Right atrium auricular region (tissue), 2 donors: ENCODE measurements at regions not wholly inside any gene's neighbourhood (a gene's known extent, or its start where the extent isn't known, plus 50 kb on each side); places are given as distances from the start of the nearest gene placed in this dataset.

Source experiments
- DNase-seq: peaks from one replicate; pipeline ENCODE4 v3.0.0-alpha.2; 2019; ENCODE audit warnings: low spot score
- H3K27ac ChIP-seq, 2 donors: fragments of 200-600 bp; sonication (generic); 1 replicate in 1 of 2; 2 replicates in 1 of 2; pipeline ENCODE4 v1.5.1; 2016 to 2019
- H3K27me3 ChIP-seq, 2 donors: fragments of 200-600 bp; sonication (generic); one replicate each; pipeline versions ENCODE4 v1.5.1 to v1.6.0; 2017 to 2019
- H3K36me3 ChIP-seq: fragments of 200-600 bp; sonication (generic); one replicate; pipeline ENCODE4 v1.5.1; 2016
- H3K4me1 ChIP-seq, 2 donors: fragments of 200-600 bp; sonication (generic); one replicate each; pipeline versions ENCODE4 v1.5.1 to v1.6.0; 2017 to 2019
- H3K4me3 ChIP-seq, 2 donors: fragments of 200-600 bp; sonication (generic); 1 replicate in 1 of 2; 2 replicates in 1 of 2; pipeline ENCODE4 v1.5.1; 2017 to 2019; ENCODE audit warnings: mild to moderate bottlenecking in 1 of 2, moderate library complexity in 1 of 2
- H3K9me3 ChIP-seq, 2 donors: fragments of 200-600 bp; sonication (generic); one replicate each; pipeline ENCODE4 v1.5.1; 2019
- CTCF ChIP-seq, 2 donors: fragments of 200-600 bp; sonication (generic); IDR thresholded peaks; one replicate each; pipeline ENCODE4 v1.5.1; 2019; ENCODE audit warnings: antibody characterized with exemption in 2 of 2

GRCh38 chr2:34663314-34663713 lies 1064.2 kb upstream of the FAM98A start:
- Histone ChIP-seq H3K36me3 (no peaks in the 10 kb centered on the region), H3K27me3 (no peaks in the 10 kb centered on the region), H3K9me3 (no peaks in the 10 kb centered on the region), H3K4me3 (no peak overlapping the region), H3K27ac (no peak overlapping the region), H3K4me1 (no peaks in the 10 kb centered on the region)
- TF ChIP-seq CTCF (IDR thresholded peaks at IDR 0.05): no peak
- DNase-seq: no peak

GRCh38 chr2:34660741-34661140 lies 1061.6 kb upstream of the FAM98A start:
- H3K27me3 ChIP-seq: no peaks in the 10 kb centered on the region
- no peak overlapping the region for H3K27ac ChIP-seq
- H3K9me3 ChIP-seq: no peaks in the 10 kb centered on the region
- no peak overlapping the region for H3K4me3 ChIP-seq
- H3K36me3 ChIP-seq: no peaks in the 10 kb centered on the region
- no peak for DNase-seq
- H3K4me1 ChIP-seq: no peaks in the 10 kb centered on the region
- no peak for TF ChIP-seq CTCF (IDR thresholded peaks at IDR 0.05)

- no peak for DNase-seq
- Histone ChIP-seq H3K36me3 (no peaks in the 10 kb centered on the region), H3K27ac (no peak overlapping the region), H3K4me3 (no peak overlapping the region), H3K27me3 (no peaks in the 10 kb centered on the region), H3K9me3 (no peaks in the 10 kb centered on the region), H3K4me1 (no peaks in the 10 kb centered on the region)
- TF ChIP-seq CTCF (IDR thresholded peaks at IDR 0.05): no peak
These were observed 1057.5 kb upstream of the FAM98A start for GRCh38 chr2:34656632-34657031.

- no peak for TF ChIP-seq CTCF (IDR thresholded peaks at IDR 0.05)
- Histone ChIP-seq H3K36me3 (no peaks in the 10 kb centered on the region), H3K4me1 (no peaks in the 10 kb centered on the region), H3K27ac (no peak overlapping the region), H3K4me3 (no peak overlapping the region), H3K9me3 (no peaks in the 10 kb centered on the region), H3K27me3 (no peaks in the 10 kb centered on the region)
- no peak for DNase-seq
These were observed 1053.5 kb upstream of the FAM98A start for GRCh38 chr2:34652636-34653035.

- TF ChIP-seq CTCF (IDR thresholded peaks at IDR 0.05): no peak
- H3K9me3 ChIP-seq: no peaks in the 10 kb centered on the region
- no peaks in the 10 kb centered on the region for H3K36me3 ChIP-seq
- H3K4me1 ChIP-seq: no peaks in the 10 kb centered on the region
- no peak for DNase-seq
- H3K27me3 ChIP-seq: no peaks in the 10 kb centered on the region
- no peak overlapping the region for H3K27ac ChIP-seq
- no peak overlapping the region for H3K4me3 ChIP-seq
These were observed 1047.8 kb upstream of the FAM98A start for GRCh38 chr2:34646901-34647300.

GRCh38 chr2:34632327-34632726 lies 1033.2 kb upstream of the FAM98A start:
- Histone ChIP-seq H3K36me3 (no peaks in the 10 kb centered on the region), H3K4me1 (no peaks in the 10 kb centered on the region), H3K4me3 (no peak overlapping the region), H3K27me3 (no peaks in the 10 kb centered on the region), H3K9me3 (peaks cover 0 to 19% of the 10 kb centered on the region in 2 donors), H3K27ac (no peak overlapping the region)
- no peak for DNase-seq
- no peak for TF ChIP-seq CTCF (IDR thresholded peaks at IDR 0.05)
